Epithelial cell of esophagus (primary cell): ENCODE measurements at regions not wholly inside any gene's neighbourhood (a gene's known extent, or its start where the extent isn't known, plus 50 kb on each side); places are given as distances from the start of the nearest gene placed in this dataset.
"Not testable (repeated sequence)": the region's sequence is repeated elsewhere in the genome, so short reads cannot be mapped to it uniquely, and the experiment has no call there.

Experiments
- DNase-seq: peaks from one replicate; pipeline ENCODE4 v3.0.0; 2010; ENCODE audit warnings: low read depth
- H3K4me3 ChIP-seq: 2 replicates; pipeline ENCODE4 v1.5.1; 2011; ENCODE audit warnings: mild to moderate bottlenecking, low read length, control low read depth
- CTCF ChIP-seq: IDR thresholded peaks from 2 replicates; pipeline ENCODE4 v1.5.1; 2011; ENCODE audit warnings: low read depth, mild to moderate bottlenecking, low read length, control low read depth, inconsistent platforms; ENCODE audit not compliant: insufficient read depth; ENCODE audit errors: missing control alignments

GRCh38 chr1:232335741-232336293, 294.1 kb downstream of the SIPA1L2 start:
- no peak overlapping the region for H3K4me3 ChIP-seq
- TF ChIP-seq CTCF = no peak
- no peak for DNase-seq

GRCh38 chr1:232335261-232335660, 294.7 kb downstream of the SIPA1L2 start:
- TF ChIP-seq CTCF = no peak
- DNase-seq = no peak

GRCh38 chr1:232334811-232335210, 295.1 kb downstream of the SIPA1L2 start:
- DNase-seq = peak; percentile 98
- no peak for TF ChIP-seq CTCF
- no peak overlapping the region for H3K4me3 ChIP-seq

More at GRCh38 chr1:232335261-232335660, 294.7 kb downstream of the SIPA1L2 start:
- H3K4me3 ChIP-seq = no peak overlapping the region

GRCh38 chr1:232334246-232334645, 295.7 kb downstream of the SIPA1L2 start:
- H3K4me3 ChIP-seq = no peak overlapping the region
- no peak for DNase-seq
- TF ChIP-seq CTCF = no peak

GRCh38 chr1:232333419-232333767, 296.5 kb downstream of the SIPA1L2 start:
- no peak for DNase-seq
- TF ChIP-seq CTCF = no peak
- H3K4me3 ChIP-seq = no peak overlapping the region

GRCh38 chr1:232332710-232333418, 297.1 kb downstream of the SIPA1L2 start:
- DNase-seq, H3K4me3 ChIP-seq: not testable (repeated sequence)

GRCh38 chr1:232329103-232329813, 300.7 kb downstream of the SIPA1L2 start:
- H3K4me3 ChIP-seq = no peak overlapping the region
- TF ChIP-seq CTCF = no peak
- DNase-seq = no peak
